GM19452 (cell line): ENCODE measurements at regions not wholly inside any gene's neighbourhood (a gene's known extent, or its start where the extent isn't known, plus 50 kb on each side); places are given as distances from the start of the nearest gene placed in this dataset.
"Not testable (repeated sequence)": the region's sequence is repeated elsewhere in the genome, so short reads cannot be mapped to it uniquely, and the experiment has no call there.

Experiments
- ATAC-seq: cut with Tn5 transposase; IDR thresholded peaks from one replicate; pipeline ENCODE4 v1.9.1; 2021; ENCODE audit not compliant: unreplicated experiment

DNA sequence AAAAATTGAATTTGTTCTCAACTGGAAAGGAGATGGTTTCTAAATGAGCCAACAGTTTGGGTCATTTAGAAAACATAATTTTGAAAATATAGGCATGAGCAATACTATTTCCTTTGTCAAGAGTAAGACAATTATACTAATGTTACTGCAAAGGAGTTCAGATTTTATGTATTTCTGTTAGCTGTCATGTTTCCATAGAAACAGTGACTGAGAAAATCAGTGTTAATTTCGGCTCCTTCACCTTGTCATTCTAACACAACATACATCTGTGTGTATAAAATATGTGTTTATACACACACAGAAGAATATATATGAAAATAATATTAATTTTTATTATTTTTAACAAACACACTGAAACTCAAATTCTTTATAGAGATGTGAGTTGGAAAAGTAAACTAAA lies 178.0 kb upstream of the SPHKAP start:
- no peak for ATAC-seq

DNA sequence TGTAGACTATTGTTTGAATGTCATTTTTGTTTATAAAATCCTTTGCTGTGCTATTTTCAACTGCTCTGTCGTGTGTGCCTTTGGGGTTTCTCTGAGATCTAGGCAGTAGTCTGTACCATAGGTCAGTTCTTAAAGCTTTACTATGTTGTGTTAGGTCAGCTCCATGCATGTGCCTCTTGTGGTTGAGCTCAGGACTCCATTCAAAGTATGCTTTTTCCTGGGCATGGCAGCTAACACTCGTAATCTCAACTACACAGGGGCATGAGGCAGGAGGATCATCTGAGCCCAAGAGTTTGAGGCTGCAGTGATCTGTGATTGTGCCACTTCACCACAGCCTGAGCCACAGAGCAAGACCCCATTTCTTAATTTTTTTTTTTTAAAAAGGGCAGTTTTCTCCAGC lies 174.4 kb upstream of the SPHKAP start:
- ATAC-seq: no peak

DNA sequence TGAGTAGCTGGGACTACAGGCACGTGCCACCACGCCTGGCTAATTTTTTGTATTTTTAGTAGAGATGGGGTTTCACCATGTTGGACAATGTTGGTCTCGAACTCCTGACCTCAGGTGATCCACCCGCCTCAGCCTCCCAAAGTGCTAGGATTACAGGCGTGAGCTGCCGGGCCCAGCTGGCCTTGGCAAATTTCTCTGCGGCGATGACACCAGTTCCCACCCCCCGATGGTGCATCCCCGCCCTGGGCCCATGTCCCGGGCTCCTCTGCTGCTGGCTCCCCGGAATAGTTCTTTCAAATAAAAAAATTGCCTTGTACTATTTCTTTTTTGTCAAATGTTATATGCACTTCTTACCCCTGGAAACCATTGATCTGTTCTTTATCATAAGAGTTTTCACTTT lies 171.5 kb upstream of the SPHKAP start:
- not testable (repeated sequence) for ATAC-seq

DNA sequence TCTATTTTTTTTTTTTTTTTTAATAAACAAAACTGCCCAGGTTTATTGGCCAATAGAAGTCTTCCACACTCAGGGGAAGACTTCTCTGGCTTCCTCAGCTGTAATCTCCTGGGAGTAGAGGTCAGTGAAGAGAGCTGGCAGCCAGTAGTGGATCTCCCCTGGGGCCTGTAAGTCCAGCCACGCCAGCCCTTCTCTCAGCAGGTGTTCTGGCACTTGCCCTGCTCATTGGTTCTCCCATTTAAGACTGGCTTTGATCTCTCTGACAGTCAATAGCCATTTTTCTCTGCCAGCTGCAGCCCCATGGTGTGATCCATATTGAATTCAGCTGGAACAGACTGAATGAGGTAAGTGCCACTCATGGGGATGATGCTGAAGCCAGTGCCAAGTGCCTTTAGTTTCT lies 170.6 kb upstream of the SPHKAP start:
- ATAC-seq: no peak

DNA sequence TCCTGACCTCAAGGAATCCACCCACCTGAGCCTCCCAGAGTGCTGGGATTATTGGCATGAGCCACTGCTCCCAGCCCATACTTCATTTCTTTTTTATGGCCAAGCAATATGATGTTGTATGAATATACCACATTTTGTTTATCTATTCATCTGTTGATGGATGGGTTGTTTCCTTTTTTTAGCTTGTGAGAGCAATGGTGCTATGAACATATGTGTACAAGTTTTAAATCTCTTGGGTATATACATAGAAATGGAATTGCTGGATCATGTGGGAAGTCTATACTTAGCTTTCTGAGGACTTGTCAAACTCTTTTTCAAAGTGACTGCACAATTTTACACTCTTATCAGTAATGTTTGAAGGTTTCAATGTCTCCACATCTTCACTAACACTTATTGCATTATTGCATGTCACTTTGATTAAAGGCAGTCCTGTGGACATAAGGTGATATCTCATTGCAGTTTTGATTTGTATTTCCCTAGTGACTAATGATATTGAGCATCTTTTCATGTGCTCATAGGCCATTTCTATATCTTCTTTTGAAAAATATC lies 167.1 kb upstream of the SPHKAP start:
- ATAC-seq: no peak

DNA sequence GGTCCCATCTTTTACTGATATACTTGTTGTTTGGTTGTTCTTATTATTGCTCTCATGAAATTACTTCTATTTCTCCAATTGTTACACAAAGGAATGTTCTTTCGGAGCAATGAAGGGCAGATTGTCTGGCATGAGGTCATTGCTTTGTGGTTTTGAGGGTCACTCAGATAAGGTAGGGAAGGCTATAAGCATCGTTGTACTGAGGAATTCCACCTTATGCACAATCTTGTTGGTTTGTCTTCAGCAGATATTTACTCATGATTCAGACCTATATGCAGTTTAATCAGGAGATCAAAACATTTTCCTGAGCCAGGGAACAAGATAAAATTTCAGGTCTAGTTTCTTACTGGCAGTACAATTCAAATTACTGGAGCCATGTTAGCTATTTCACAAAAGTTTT lies 163.0 kb upstream of the SPHKAP start:
- no peak for ATAC-seq

DNA sequence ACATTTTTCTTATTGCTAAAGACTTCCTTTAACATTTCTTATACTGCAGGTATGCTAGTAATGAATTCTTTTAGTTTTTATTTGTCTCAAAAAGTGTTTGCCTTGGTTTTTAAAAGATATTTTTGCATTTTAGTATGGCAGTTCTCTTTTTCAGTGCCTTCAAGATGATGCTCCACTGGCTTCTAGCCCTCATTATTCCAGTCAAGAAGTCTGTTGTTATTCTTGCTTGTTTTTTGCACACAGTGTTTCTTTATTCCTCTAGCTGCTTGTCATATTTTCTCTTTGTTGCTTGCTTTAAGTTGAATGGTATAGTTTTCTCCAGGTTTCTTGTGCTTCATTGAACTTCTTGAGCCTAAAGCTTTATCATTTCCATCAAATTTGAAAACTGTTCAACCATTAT lies 158.0 kb upstream of the SPHKAP start:
- no peak for ATAC-seq

DNA sequence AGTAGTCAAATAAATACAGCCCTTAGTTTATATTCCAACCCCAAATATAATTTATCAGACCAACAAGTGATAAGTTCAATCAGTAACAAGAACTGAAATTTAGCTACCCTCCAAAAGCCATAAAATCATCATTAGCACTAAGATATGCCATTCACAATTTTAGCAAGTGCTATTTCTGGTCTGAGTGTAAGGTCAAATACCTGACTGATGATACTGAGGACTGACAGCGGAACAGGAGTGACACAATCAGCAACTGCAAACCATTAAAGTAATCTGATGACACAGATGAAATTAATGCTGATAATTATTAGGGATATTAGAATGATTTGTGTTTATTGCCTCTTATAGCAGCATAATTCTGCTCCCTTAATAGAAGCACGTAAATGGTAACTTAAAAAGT lies 152.7 kb upstream of the SPHKAP start:
- ATAC-seq: no peak

DNA sequence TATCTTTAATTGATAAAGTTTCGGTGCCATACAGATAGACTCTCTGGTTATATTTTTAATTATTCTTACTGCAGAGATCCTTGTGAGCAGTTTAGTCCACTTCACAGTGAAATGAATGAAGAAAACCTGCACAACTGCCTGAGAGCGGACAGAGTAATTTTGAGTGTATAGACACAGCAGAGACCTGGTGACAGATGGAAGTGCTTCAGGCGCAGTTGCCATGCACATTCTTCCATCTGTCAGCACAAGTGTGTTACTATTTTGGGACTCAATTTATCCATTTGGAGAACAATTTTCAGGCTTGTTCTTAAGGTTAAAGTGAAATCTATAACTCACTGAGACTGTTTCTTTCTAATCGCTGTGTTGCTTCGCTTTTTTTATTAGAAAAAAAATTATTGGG lies 147.8 kb upstream of the SPHKAP start:
- ATAC-seq: no peak

DNA sequence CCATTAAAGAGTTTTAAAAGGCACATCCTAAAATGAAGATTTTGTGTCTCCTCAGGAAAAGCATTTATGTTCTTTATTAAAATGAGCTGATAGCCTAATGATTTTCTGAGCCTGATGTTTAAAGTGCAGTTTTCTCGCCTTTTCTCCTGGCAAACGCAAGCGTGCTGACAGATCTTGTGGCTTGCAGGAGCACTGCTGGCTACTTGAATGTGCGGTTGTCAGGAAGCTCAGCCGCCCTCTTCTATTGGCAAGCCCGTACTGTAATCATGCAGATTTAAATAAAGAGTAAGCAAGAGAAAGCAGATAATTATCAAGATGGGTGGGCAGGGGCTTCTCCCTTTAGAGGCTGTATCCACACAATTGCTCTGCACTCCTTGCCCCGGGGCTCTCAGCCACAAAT lies 139.5 kb upstream of the SPHKAP start:
- no peak for ATAC-seq

DNA sequence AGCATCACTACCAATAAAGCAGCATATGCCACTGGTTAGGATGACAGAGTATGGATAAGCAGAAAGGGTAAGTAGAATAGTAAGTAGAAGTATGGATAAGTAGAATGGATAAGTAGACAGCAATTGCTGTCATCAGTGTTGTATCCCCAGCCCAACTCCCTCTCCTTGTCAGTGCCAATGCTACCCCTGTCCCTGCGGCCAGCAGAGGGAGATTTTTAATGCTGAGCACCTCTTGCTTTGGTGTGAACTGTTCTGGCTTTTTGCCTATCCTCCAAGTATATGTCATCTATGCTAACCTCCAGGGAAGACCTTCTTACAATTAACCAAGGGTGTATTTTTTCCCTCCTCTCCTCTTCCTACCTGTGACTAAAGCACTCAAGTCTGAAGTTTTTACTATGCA lies 136.7 kb upstream of the SPHKAP start:
- ATAC-seq: no peak

DNA sequence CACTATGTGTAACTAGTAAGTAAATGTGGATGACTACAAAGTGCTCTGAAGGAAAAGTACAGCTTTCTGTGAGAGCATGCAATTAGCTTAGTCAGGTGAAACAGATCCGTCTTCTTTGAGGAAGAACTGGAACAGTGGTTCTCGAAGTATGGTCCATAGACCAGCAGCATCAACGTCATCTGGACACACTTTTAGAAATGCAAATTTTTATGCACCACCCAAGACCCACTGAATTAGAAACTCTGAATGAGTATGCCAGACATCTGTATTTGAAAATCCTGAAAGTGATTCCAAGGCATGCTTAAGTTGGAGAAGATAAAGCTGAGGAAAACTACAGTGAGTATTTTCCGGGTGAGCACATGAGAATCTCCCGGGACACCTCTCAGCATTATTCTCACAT lies 130.7 kb upstream of the SPHKAP start:
- ATAC-seq: no peak

DNA sequence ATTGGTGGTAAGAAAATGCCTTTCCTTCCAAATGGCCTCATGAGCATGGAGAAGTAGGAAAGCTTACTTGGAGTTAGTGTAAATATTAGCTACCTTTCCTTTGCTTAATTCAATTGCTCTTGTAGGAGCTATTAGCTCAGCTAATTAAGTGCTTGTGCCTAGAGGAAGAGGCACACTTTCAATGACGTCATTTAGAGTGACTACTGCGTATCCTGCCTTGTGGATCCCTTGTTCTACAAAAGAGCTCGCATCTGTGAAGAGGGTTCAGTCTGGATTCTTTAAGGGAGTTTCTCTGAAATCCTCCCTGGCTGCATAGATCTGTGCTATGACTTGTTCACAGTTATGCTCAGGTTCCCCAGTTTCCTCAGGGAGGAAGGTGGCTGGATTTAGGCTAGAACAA lies 122.5 kb upstream of the SPHKAP start:
- ATAC-seq: no peak

DNA sequence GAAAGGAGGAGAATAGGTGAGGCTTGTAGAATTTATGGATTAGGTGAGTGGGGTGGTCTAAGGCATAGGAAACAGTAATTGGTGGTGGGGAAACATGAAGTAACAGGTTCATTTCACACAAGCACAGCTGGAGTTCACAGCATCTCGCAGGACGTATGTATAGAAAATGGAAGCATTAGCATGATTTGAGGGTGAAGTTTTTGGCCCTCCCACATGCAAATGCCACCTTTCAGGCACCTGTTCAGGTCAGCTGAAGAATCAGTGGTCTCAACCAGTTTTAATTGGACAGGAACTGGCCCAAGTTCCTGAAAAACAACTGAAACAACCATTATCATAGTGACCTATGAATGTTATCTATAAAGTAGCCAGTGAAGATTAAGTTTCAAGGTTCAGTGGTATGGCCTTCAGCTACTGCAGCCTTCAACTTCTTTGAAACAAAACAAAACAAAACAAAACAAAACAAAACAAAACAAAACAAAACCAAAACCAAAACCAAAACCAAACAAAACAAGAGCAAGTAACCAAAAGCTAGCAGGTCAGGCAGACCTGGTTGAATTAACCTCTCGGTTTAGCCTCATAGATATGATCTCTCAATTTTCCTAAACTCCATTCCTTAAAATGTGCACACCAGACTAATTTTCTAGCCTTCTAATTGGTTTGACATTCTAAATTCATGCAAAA lies 102.1 kb upstream of the SPHKAP start:
- no peak for ATAC-seq

DNA sequence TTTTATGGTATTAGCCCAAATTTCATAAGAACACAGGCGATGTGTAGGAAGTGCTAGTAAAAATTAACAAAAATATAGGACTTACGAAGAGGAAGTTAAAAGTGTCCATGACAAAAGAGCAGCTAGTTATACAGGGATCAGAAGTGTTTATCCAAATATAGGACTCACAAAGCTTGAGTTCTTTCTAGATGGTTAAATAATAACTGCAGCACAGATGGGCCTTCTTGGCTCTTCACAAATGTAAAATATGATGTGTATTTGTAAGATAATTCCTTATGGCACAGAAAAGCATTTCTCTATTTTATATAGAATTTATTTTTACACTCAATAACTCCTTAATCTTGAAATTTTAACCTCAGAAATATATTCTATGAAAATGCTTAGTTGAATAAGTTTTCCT lies 100.9 kb upstream of the SPHKAP start:
- no peak for ATAC-seq

DNA sequence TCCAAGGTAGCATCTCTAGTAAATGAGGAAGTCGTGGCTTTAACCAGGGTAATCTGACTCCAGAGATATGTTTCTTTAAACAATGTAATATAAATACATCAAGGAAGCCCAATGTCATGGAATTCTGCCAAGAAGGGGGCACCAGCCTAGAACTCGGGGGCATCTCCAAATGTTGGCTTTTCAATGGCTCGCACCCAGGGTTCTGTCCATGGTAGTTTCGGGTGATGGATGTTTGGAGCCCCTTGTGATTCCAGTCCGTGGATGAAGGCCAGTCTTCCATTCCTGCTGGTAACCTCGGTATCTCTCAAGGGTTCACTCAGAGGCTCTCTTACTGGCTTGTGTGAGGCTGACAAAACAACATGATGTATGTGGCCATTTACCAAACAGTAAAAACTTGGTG lies 91.7 kb upstream of the SPHKAP start:
- ATAC-seq: no peak

DNA sequence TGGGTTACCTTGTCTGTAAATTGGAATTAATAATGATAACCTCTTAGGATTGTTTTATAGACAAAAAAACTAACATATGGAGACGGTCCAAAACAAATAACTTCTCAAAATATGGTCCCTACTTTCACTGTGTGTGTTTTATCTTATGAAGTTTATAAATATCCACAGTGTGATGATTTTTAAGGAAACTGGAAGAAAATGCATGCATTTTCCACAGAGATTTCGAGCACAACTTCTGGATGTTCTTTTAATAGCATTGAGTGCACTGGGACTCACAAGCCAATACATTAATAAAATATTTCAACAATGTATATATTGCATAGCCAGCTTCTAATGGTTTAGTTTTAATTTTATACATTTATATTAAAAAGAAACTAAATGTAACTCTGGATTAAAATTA lies 87.9 kb upstream of the SPHKAP start:
- ATAC-seq: no peak

DNA sequence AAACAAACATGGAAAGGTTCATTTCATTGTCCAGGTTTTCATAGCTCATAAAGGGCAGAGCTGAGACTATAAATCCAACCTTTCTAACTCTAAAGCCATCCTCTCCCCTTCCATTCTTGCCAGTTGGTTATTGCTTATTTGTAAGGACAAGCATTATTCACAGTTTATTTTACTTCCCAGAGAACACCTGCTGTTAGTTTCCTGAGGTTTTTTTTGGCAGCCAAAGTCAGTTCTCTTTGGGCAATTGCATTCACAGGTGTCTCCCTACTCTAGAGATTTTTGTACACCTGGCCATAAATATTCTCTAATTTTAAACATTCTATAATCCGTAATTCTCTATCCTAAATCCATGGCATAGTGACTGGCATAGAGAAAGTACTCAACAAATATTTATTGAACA lies 87.3 kb upstream of the SPHKAP start:
- no peak for ATAC-seq

DNA sequence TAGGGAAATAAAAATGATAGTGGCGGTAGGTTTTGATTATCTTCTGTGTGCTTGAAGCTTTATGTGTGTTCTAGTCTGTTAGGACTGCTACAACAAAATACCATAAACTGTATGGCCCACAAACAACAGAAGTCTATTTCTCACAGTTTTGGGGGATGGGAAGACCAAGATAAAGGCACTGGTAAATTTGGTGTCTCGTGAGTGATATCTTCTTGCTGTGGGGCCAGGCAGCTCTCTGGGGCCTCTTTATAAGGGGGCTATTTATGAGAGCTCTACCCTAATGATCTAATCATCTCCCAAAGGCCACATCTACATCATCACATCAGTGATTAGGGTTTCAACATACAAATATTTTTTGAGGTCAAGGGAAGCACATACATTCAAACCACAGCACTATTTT lies 86.8 kb upstream of the SPHKAP start:
- no peak for ATAC-seq

DNA sequence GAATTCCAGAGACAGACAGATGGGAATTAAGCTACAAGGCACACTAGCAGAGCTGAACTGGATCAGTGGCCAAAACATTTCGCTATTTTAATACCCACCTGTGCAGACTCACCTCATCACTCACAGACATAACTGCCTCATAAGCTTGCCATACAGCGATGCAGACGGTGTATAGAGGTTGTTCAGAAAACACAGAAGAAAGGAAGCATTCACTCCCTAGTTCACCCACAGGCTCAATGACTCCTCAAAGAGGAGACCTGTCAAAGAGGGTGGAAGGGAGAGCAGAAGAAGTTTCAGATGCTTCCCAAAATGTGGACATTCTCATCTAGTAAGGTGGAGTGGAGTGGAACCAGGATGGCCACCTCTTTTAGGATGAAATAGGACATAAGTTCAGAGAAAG lies 81.7 kb upstream of the SPHKAP start:
- ATAC-seq: no peak

DNA sequence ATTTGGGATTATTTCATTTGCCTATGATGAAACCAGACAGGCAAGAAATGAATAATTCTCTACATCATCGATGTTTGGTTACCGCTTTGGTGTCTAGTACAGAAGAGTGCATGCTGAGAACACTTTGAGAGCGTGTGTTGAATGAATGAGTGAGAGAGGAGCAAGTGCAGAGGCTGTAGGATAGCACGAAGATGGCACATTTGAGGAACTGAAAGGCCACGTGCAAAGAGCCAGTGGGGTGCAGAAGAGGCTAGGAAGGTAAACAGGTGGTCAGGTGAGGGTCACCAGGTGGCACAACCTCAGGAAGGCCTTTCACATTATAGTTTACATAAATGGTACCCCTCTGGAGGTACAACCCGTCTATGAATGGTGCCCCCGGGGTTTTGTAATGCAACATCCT lies 80.1 kb upstream of the SPHKAP start:
- ATAC-seq: no peak

DNA sequence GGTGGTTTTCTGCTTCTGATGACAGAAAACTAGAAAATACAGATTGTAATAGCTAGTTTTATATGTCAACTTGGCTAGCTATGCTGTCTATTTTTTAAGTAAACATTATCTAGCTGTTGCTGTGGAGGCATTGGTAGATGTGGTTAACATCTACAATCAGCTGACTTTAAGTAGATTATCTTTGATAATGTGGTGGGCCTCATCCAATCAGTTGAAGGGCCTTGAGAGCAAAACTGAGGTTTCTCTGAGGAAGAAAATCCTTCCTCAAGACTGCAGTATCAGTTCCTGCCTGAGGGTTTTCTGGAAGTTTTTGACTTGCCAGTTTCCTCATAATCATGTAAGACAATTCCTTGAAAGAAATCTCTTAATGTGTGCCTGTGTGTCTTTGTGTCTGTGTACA lies 75.9 kb upstream of the SPHKAP start:
- no peak for ATAC-seq

DNA sequence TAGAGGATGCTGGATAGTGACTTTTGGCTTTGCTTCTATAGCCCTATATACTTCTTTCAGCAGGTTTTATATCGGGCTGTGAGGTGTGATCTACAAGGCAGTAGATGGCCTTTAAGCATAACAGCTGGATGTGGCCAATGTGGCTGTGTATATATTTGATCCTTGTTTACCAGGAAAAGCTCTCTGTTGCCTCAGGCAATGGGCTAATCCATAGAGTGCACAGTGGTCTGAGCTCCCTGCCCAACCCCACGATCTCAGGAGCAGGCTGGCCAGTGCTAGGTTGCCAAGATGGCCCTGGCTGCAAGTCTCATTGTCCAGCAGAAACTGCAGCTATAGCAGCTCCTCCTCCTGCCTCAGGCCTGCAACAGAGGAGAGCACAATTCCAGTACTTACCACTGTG lies 72.3 kb upstream of the SPHKAP start:
- no peak for ATAC-seq
